Neuron (in vitro differentiated cells): ENCODE measurements at regions not wholly inside any gene's neighbourhood (a gene's known extent, or its start where the extent isn't known, plus 50 kb on each side); places are given as distances from the start of the nearest gene placed in this dataset.

ENCODE experiments used
- H2AFZ ChIP-seq: one replicate; pipeline ENCODE4 v1.6.1; 2013; ENCODE audit warnings: low read depth, mild to moderate bottlenecking, inconsistent platforms, low read length, moderate library complexity
- H3K27me3 ChIP-seq: one replicate; pipeline ENCODE4 v1.6.1; 2013; ENCODE audit warnings: low read length; ENCODE audit not compliant: insufficient read depth
- H3K36me3 ChIP-seq: one replicate; pipeline ENCODE4 v1.6.1; 2013; ENCODE audit warnings: low read length; ENCODE audit not compliant: insufficient read depth
- H3K4me1 ChIP-seq: one replicate; pipeline ENCODE4 v1.6.1; 2013; ENCODE audit warnings: low read length; ENCODE audit not compliant: insufficient read depth
- H3K4me3 ChIP-seq: 2 replicates; pipeline ENCODE4 v1.5.1; 2013; ENCODE audit warnings: mild to moderate bottlenecking, low read length, moderate library complexity
- H3K9me3 ChIP-seq: one replicate; pipeline ENCODE4 v1.6.1; 2013; ENCODE audit warnings: low read length

- no peak overlapping the region for H3K4me3 ChIP-seq
- no peak overlapping the region for H2AFZ ChIP-seq
- H3K36me3 ChIP-seq = no peaks in the 10 kb centered on the region
- no peaks in the 10 kb centered on the region for H3K4me1 ChIP-seq
- no peaks in the 10 kb centered on the region for H3K27me3 ChIP-seq
- peaks cover 5% of the 10 kb centered on the region for H3K9me3 ChIP-seq
Observed at GRCh38 chr6:5946701-5947100, 60.0 kb downstream of the NRN1 start.

- H3K4me1 ChIP-seq = no peaks in the 10 kb centered on the region
- no peaks in the 10 kb centered on the region for H3K36me3 ChIP-seq
- no peak overlapping the region for H2AFZ ChIP-seq
Observed at GRCh38 chr6:5946181-5946580, 60.5 kb downstream of the NRN1 start.

GRCh38 chr6:5943591-5943990 lies 63.1 kb downstream of the NRN1 start:
- Histone ChIP-seq H3K4me1 (no peaks in the 10 kb centered on the region), H3K4me3 (no peak overlapping the region), H2AFZ (no peak overlapping the region), H3K9me3 (peaks cover 5% of the 10 kb centered on the region), H3K36me3 (no peaks in the 10 kb centered on the region), H3K27me3 (no peaks in the 10 kb centered on the region)

More at GRCh38 chr6:5946181-5946580, 60.5 kb downstream of the NRN1 start:
- H3K4me3 ChIP-seq = no peak overlapping the region
- H3K27me3 ChIP-seq = no peaks in the 10 kb centered on the region
- H3K9me3 ChIP-seq = peaks cover 5% of the 10 kb centered on the region

- no peaks in the 10 kb centered on the region for H3K27me3 ChIP-seq
- H3K36me3 ChIP-seq = no peaks in the 10 kb centered on the region
- H2AFZ ChIP-seq = no peak overlapping the region
- H3K9me3 ChIP-seq = peaks cover 5% of the 10 kb centered on the region
- no peaks in the 10 kb centered on the region for H3K4me1 ChIP-seq
- H3K4me3 ChIP-seq = no peak overlapping the region
Observed at GRCh38 chr6:5942591-5942990, 64.1 kb downstream of the NRN1 start.

GRCh38 chr6:5941188-5941587 lies 65.5 kb downstream of the NRN1 start:
- Histone ChIP-seq H3K4me1 (no peaks in the 10 kb centered on the region), H3K4me3 (no peak overlapping the region), H2AFZ (no peak overlapping the region), H3K9me3 (peaks cover 5% of the 10 kb centered on the region), H3K36me3 (no peaks in the 10 kb centered on the region), H3K27me3 (no peaks in the 10 kb centered on the region)

- Histone ChIP-seq H3K36me3 (no peaks in the 10 kb centered on the region), H3K9me3 (no peaks in the 10 kb centered on the region), H3K4me1 (no peaks in the 10 kb centered on the region), H3K27me3 (no peaks in the 10 kb centered on the region), H3K4me3 (no peak overlapping the region), H2AFZ (no peak overlapping the region)
Observed at GRCh38 chr6:5938934-5939333, 67.8 kb downstream of the NRN1 start.

- Histone ChIP-seq H3K4me1 (no peaks in the 10 kb centered on the region), H2AFZ (no peak overlapping the region), H3K27me3 (no peaks in the 10 kb centered on the region), H3K4me3 (no peak overlapping the region), H3K9me3 (no peaks in the 10 kb centered on the region), H3K36me3 (no peaks in the 10 kb centered on the region)
Observed at GRCh38 chr6:5937936-5938706, 68.6 kb downstream of the NRN1 start.

GRCh38 chr6:5937169-5937909 lies 69.4 kb downstream of the NRN1 start:
- H3K9me3 ChIP-seq = no peaks in the 10 kb centered on the region
- no peak overlapping the region for H2AFZ ChIP-seq
- no peaks in the 10 kb centered on the region for H3K36me3 ChIP-seq
- H3K4me3 ChIP-seq = no peak overlapping the region
- H3K27me3 ChIP-seq = no peaks in the 10 kb centered on the region
- H3K4me1 ChIP-seq = no peaks in the 10 kb centered on the region

- no peaks in the 10 kb centered on the region for H3K9me3 ChIP-seq
- no peak overlapping the region for H2AFZ ChIP-seq
- no peaks in the 10 kb centered on the region for H3K36me3 ChIP-seq
- H3K4me3 ChIP-seq = no peak overlapping the region
- no peaks in the 10 kb centered on the region for H3K27me3 ChIP-seq
- H3K4me1 ChIP-seq = no peaks in the 10 kb centered on the region
Observed at GRCh38 chr6:5936631-5937030, 70.1 kb downstream of the NRN1 start.

- H3K27me3 ChIP-seq = no peaks in the 10 kb centered on the region
- H3K4me1 ChIP-seq = no peaks in the 10 kb centered on the region
- no peak overlapping the region for H2AFZ ChIP-seq
- H3K36me3 ChIP-seq = no peaks in the 10 kb centered on the region
- no peak overlapping the region for H3K4me3 ChIP-seq
- no peaks in the 10 kb centered on the region for H3K9me3 ChIP-seq
Observed at GRCh38 chr6:5936140-5936539, 70.6 kb downstream of the NRN1 start.

GRCh38 chr6:5930968-5931367 lies 75.8 kb downstream of the NRN1 start:
- no peak overlapping the region for H2AFZ ChIP-seq
- H3K36me3 ChIP-seq = no peaks in the 10 kb centered on the region
- H3K4me1 ChIP-seq = no peaks in the 10 kb centered on the region
- no peaks in the 10 kb centered on the region for H3K9me3 ChIP-seq
- H3K4me3 ChIP-seq = no peak overlapping the region
- no peaks in the 10 kb centered on the region for H3K27me3 ChIP-seq

- H3K4me1 ChIP-seq = no peaks in the 10 kb centered on the region
- no peak overlapping the region for H2AFZ ChIP-seq
- no peak overlapping the region for H3K4me3 ChIP-seq
- H3K27me3 ChIP-seq = no peaks in the 10 kb centered on the region
- H3K9me3 ChIP-seq = no peaks in the 10 kb centered on the region
- H3K36me3 ChIP-seq = no peaks in the 10 kb centered on the region
Observed at GRCh38 chr6:5930143-5930770, 76.5 kb downstream of the NRN1 start.

- Histone ChIP-seq H2AFZ (no peak overlapping the region), H3K36me3 (no peaks in the 10 kb centered on the region), H3K4me1 (no peaks in the 10 kb centered on the region), H3K9me3 (no peaks in the 10 kb centered on the region), H3K4me3 (no peak overlapping the region), H3K27me3 (no peaks in the 10 kb centered on the region)
Observed at GRCh38 chr6:5923840-5924239, 82.9 kb downstream of the NRN1 start.
